ENCODE measurements at regions not wholly inside any gene's neighbourhood (a gene's known extent, or its start where the extent isn't known, plus 50 kb on each side); places are given as distances from the start of the nearest gene placed in this dataset.

DNA sequence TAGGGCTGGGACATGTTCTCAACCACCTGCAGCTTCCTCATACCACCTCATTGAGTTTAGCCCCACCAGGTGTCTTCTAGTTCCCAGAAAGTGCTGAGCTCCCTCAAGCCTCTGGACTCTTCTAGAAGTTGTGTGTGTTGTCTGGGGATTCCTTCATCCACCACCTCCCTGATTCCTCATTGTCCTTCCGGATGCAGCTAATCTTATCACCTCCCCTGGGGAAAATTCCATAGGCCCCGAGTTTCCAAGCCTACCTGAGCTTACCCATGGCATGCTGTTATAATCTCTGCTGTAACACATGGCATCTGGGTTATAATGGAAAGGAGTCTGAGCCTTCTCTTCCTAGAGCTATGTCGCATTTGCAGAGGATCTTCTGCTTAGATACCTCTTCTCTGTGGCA, 243.5 kb upstream of the SDK2 start:
- DNase-seq (ENCODE audit: low spot score) (no peak), ATAC-seq (ENCODE audit: low FRiP score) (no peak)
- TF ChIP-seq, protein P1, sequence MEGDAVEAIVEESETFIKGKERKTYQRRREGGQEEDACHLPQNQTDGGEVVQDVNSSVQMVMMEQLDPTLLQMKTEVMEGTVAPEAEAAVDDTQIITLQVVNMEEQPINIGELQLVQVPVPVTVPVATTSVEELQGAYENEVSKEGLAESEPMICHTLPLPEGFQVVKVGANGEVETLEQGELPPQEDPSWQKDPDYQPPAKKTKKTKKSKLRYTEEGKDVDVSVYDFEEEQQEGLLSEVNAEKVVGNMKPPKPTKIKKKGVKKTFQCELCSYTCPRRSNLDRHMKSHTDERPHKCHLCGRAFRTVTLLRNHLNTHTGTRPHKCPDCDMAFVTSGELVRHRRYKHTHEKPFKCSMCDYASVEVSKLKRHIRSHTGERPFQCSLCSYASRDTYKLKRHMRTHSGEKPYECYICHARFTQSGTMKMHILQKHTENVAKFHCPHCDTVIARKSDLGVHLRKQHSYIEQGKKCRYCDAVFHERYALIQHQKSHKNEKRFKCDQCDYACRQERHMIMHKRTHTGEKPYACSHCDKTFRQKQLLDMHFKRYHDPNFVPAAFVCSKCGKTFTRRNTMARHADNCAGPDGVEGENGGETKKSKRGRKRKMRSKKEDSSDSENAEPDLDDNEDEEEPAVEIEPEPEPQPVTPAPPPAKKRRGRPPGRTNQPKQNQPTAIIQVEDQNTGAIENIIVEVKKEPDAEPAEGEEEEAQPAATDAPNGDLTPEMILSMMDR (IDR thresholded peaks at IDR 0.05) = no peak

DNA sequence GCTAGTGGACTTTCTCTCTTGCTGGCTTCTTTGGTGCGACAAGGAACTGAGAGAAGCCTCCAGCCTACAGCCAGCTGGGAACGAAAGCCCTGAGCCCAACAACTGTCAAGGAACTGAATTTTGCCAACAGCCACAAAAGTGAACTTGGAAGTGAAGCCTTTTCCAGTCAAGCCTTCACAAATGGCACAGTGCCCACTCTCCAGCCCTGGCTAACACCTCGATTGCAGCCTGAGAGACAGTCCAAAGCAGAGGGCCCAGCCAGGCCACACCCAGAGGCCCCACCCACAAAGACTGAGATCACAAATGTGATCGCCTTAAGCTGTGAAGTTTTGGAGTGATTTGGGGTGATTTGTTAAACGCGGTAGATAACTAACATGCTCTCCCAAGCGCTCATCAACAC, 244.6 kb upstream of the SDK2 start:
- no peak for DNase-seq (ENCODE audit: low spot score)
- no peak for ATAC-seq (ENCODE audit: low FRiP score)
- TF ChIP-seq, protein P1 (IDR thresholded peaks at IDR 0.05) = no peak

DNA sequence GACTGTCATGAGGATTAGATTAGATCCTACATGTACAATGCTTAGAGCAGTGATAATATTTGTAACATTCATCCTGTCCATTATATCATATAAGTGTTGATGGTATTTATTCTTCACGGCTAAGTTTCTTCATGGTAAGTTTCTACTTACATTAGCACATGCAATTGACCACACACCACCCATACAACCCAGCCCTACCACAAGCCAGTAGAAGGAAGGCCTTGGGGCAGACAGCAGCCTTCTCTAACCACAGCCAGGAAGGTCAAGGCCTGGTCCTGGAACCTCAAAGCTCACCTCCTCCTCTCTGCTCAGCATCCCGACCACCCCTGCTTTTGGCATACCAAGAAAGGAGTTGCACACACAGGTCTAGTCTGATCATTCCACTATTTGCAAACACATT, 245.2 kb upstream of the SDK2 start:
- TF ChIP-seq, protein P1 (IDR thresholded peaks at IDR 0.05) = no peak
- ATAC-seq (ENCODE audit: low FRiP score) (no peak), DNase-seq (ENCODE audit: low spot score) (no peak)

DNA sequence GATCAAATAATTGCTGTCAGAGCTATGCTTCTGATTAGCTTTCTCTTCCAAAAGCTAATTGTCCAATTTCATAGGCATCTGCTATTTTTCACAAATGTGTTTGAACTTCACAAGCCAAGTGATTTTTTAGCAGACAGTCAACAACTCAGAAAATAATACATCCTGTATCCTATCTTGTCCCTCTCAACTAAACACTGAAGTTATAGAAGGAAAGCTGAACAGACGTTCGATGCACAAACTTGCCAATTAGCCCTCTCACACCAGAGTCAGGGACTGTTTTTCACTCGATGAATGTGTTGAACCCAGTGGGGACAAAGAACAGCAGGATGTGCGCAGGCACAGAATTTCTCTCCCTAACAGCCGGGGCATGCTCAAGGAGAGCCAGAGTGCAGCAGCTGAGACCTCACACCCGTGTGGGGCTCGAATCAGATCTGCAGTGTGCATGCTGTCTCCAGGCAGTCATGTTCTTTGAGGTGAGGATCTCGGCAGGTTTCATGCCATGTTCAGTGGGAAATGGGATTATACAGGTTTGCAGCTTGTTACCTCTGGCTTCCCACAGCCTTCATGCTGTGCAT, 246.7 kb upstream of the SDK2 start:
- ATAC-seq (ENCODE audit: low FRiP score) (no peak), DNase-seq (ENCODE audit: low spot score) (no peak)
- TF ChIP-seq, protein P1 (IDR thresholded peaks at IDR 0.05) = no peak

DNA sequence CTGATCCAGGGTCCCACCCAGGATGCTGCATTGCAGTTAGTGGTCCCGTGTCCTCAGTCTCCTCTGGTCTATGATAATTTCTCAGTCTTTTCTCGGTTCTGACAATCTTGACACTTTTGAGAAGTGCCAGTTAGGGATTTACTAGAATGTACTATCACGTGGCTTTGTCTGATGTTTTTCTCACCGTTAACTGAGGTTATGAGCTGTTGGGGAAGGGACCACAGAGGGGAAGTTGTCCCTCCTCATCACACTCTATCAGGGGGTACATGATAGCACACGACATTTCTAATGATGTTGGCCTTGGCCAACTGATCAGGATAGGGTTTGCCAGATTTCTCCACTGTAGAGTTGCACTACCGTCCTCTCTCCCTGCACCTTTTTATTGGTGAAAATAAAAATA, 250.9 kb upstream of the SDK2 start:
- no peak for ATAC-seq (ENCODE audit: low FRiP score)

DNA sequence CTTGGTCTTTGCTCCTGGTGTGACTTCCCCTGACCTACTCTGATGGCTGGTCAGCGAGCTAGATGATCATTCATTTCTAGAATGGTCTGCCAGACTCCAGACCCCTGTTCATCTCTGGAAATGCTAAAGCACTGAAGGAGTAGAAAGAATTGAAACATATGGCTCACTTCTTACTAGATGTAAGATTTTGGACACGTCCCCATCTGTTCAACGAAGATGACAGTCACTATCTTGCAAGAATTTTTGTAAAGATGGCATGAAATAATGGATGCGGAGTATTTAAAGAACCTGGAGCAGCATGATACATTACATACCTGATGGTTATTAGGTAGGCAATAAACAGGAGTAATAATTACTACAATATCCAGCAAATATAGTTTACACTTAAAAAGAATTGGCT, 252.7 kb upstream of the SDK2 start:
- TF ChIP-seq, protein P1 (IDR thresholded peaks at IDR 0.05) = no peak
- DNase-seq (ENCODE audit: low spot score) (no peak), ATAC-seq (ENCODE audit: low FRiP score) (no peak)

More for the DNA sequence above, 250.9 kb upstream of the SDK2 start:
- DNase-seq (ENCODE audit: low spot score) = no peak
- TF ChIP-seq, protein P1 (IDR thresholded peaks at IDR 0.05) = no peak

DNA sequence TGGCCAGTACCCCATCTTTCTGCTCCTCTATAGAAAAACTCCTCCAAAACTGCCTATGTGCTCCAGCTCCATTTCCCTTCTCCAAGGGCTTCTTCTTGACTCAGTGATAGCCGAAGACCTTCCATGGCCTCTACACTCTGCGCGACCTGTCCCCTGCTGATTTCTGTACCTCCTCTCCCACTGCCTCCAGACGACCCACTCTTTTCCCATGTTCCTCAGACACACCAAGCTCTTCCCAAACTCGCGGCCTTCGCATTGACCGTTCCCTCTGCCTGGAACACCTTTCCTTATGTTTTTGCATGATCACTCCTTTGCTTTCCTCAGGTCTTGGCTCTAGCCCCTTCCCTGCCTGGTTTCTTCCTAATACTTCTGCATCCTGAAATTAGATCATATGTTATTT, 255.6 kb upstream of the SDK2 start:
- TF ChIP-seq, protein P1 (IDR thresholded peaks at IDR 0.05) = no peak
- ATAC-seq (ENCODE audit: low FRiP score) = no peak
- DNase-seq (ENCODE audit: low spot score) = no peak

Measured in omental fat pad (tissue), 3 donors.